ENCODE measurements at regions not wholly inside any gene's neighbourhood (a gene's known extent, or its start where the extent isn't known, plus 50 kb on each side); places are given as distances from the start of the nearest gene placed in this dataset.
A peak's percentile ranks its signal among the peaks of the same experiment; 100 is the strongest.
"Not testable (repeated sequence)": the region's sequence is repeated elsewhere in the genome, so short reads cannot be mapped to it uniquely, and the experiment has no call there.

- no peak for DNase-seq (ENCODE audit: low read depth)
Measured at GRCh38 chr6:119802464-119802863, 452.9 kb upstream of the MAN1A1 start.

GRCh38 chr6:119801056-119801455 lies 451.5 kb upstream of the MAN1A1 start:
- DNase-seq (ENCODE audit: low read depth), result no peak

DNA sequence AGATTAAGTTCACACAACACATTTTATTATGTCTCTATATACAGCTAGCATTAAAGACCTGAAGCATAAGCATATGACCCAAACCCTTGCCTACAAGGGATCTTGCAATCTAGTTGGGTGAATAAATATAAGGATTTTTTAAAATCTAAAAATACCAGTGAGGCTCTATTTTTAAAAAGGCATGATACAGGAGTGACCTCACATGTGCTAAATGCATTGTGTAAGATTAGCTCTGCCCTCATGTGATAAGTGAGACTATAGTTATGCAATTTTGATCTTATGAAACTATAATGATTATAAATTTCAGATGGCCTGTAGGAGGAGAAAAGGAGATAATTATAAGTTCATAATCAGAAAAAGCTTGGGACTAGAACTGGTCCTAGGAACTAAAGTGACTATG lies 451.0 kb upstream of the MAN1A1 start:
- DNase-seq (ENCODE audit: low read depth), result no peak

DNA sequence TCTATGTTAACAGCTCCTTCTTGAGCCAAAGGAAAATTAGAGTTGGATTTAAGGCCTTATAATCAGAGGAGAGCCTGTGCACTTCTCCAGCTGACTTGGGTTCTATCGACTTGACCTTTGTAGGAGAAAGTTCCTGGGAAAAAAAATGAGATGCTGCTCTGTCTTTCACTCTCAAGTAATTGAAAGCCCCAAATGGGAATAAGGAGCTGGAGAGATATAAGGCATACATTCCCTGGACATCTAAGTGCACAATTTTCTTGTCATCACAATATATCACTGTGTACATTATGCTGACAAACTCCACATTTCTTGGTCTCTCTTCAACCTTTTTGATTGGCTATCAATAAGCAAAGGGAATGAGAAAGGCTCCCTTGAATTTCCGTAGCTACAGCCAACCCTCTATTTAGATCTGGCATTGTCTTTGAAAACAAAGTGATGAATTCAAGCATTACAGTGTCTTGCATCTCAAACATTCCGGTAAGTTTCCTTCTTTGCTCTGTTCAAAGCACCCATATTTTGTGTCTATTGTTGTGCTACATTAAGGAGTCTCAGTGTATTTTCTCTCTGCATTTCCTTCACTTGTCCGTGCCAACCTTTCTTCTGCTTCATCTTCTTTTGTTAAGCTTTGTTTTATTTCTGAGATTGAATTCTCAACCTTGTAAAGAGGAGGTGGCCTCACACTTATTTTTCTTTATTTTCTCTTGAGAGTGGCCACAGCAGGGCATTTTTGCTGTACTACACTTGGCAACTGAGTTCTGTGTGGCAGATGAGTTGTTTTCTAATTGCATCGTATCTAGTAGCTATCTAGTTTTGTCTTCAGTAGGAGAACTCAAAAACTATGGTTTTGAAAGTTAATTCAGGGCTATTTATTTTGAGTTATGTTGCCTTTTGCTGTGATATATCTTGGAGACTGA lies 450.3 kb upstream of the MAN1A1 start:
- DNase-seq (ENCODE audit: low read depth), result no peak

DNA sequence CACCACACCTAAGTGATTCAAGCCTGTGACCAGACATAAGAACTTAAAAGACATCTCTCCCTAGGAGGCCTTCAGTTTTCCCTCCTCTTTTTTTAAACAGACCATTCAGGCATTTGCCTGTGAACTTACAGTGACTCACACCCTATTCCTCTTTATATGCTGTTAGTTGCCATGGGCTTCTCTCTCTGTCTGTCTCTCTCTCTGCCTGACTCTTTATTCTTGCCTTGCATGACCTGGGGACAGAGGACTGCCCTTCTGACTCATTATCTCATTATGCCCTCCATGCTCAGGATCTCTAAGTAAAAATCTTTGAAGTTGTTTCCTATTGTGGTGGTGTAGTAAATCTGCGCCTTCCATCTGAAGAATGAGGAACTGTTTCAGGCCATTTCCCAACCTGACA lies 442.2 kb upstream of the MAN1A1 start:
- DNase-seq (ENCODE audit: low read depth), result no peak

GRCh38 chr6:119781365-119781764 lies 431.8 kb upstream of the MAN1A1 start:
- DNase-seq (ENCODE audit: low read depth), result no peak

GRCh38 chr6:119768201-119768600 lies 418.6 kb upstream of the MAN1A1 start:
- DNase-seq (ENCODE audit: low read depth), result no peak

GRCh38 chr6:119764927-119765681 lies 415.5 kb upstream of the MAN1A1 start:
- no peak for DNase-seq (ENCODE audit: low read depth)

DNA sequence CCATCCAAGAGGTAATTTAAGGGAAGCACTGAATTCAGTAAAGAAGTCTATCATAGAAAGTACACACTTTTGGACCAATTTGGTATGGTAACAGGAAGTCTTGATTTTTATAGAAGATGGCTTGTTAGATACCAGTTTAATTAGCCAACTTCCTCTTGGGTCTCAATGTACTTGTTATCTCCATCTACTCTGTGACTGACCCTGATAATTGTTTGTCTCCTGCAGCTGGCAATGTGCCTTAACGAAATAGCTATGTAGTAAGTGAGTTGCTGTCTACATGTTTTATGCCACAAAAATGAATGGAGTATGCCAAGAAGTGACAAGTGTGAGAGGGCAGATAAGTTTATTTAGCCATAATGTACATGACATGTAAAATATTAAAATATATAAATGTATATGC lies 410.5 kb upstream of the MAN1A1 start:
- no peak for DNase-seq (ENCODE audit: low read depth)

GRCh38 chr6:119758385-119758784 lies 408.8 kb upstream of the MAN1A1 start:
- DNase-seq (ENCODE audit: low read depth), result no peak

DNA sequence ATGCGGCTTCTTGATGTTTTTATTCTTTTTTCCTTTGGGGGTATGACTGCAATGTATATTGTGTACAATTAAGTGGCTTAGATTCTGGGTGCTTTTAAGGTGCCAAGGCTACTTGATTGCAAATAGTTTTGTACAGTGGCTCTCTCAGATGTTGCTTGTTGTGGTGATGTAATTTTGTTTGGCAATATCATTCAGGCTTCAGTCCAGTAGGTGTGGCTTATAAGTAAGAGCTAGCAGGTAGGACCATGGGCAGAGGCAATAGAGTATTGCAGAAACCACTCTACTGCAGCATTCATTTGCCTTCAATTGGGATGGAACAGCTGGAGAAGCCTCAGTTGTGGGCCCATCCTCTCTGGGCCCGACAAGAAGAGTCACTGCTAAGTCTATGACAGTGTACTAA lies 407.9 kb upstream of the MAN1A1 start:
- no peak for DNase-seq (ENCODE audit: low read depth)

GRCh38 chr6:119749335-119749734 lies 399.8 kb upstream of the MAN1A1 start:
- no peak for DNase-seq (ENCODE audit: low read depth)

DNA sequence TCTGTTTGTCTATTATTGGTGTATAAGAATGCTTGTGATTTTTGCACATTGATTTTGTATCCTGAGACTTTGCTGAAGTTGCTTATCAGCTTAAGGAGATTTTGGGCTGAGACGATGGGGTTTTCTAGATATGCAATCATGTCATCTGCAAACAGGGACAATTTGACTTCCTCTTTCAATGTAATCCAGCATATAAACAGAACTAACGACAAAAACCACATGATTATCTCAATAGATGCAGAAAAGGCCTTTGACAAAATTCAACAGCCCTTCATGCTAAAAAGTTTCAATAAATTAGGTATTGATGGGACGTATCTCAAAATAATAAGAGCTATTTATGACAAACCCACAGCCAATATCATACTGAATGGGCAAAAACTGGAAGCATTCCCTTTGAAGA lies 399.0 kb upstream of the MAN1A1 start:
- DNase-seq (ENCODE audit: low read depth), result not testable (repeated sequence)

DNA sequence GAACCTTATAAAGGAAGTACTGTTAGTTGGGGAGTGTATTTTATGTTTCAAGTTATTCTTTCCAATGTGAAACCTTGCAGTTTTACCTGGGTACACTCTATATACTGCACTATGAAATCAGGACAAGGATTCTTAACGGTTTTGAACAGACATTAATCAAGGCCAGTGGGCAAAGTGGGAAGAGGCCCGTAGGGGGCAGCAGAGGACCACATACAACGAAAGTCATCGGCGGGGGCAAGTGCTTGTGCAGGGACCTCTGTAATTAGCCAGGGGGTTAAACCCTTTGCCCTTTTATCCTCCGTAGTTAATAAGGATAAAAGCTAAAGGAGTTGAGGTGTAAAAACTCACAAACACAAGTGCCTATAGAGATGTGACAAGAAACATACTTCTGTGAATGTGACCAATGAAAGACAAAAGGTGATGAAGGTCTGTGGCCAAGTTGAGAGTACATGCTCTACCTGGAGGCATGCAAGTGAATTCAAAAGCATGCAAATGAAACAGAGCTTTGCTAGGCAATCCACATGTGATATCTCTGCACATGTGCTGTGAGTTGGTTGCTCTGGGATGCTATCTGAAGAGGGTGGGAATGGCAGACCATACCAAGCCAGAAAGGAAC lies 392.7 kb upstream of the MAN1A1 start:
- peak; percentile 14 for DNase-seq (ENCODE audit: low read depth)

GRCh38 chr6:119739769-119740168 lies 390.2 kb upstream of the MAN1A1 start:
- DNase-seq (ENCODE audit: low read depth), result no peak

GRCh38 chr6:119738425-119738824 lies 388.9 kb upstream of the MAN1A1 start:
- DNase-seq (ENCODE audit: low read depth), result no peak

GRCh38 chr6:119736296-119737021 lies 386.9 kb upstream of the MAN1A1 start:
- no peak for DNase-seq (ENCODE audit: low read depth)

- no peak for DNase-seq (ENCODE audit: low read depth)
Measured at GRCh38 chr6:119735530-119735929, 386.0 kb upstream of the MAN1A1 start.

GRCh38 chr6:119734227-119734626 lies 384.7 kb upstream of the MAN1A1 start:
- DNase-seq (ENCODE audit: low read depth), result no peak

GRCh38 chr6:119728935-119729334 lies 379.4 kb upstream of the MAN1A1 start:
- no peak for DNase-seq (ENCODE audit: low read depth)

DNA sequence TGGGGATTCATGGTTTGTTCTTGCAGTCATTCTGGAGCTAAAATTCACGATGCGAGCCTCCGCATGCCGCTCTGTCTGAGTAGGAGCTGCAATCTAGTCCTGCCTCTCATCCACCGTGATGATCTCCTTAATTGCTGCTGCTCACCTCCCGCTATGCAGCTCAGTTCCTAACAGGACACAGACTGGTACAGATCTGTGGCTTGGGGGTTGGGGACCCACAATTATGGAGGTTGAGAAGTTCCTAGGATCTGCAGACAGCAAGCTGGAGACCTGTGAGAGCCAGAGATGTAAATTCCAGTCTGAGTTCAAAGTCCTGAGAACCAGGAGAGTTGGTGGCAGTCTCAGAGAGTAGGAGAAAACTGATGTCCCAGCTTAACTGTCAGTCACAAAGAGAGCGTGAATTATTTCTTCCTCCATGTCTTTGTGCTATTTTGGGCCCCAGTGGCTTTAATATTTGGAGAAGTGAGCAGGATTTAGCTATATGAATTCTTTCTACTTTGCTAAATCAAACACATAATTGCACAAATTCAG lies 378.7 kb upstream of the MAN1A1 start:
- no peak for DNase-seq (ENCODE audit: low read depth)

Data from non-pigmented ciliary epithelial cell (primary cell).